Activated naive CD8-positive, alpha-beta T cell treated with anti-CD3 and anti-CD28 coated beads, Interleukin-2, amount 50 U/mL, for 24 hours (primary cell): ENCODE measurements at regions not wholly inside any gene's neighbourhood (a gene's known extent, or its start where the extent isn't known, plus 50 kb on each side); places are given as distances from the start of the nearest gene placed in this dataset.

Source experiments
- ATAC-seq: fragments of 150-1000 bp; cut with Tn5 transposase; one replicate; pipeline ENCODE4 v1.10.0; 2021
- DNase-seq: peaks from one replicate; pipeline ENCODE4 v3.0.0; 2021
- H3K27ac Mint-ChIP-seq: one replicate; pipeline ENCODE4 v1.8.0; 2021; ENCODE audit warnings: mild to moderate bottlenecking, mixed read lengths
- H3K27me3 Mint-ChIP-seq: one replicate; pipeline ENCODE4 v1.8.0; 2021; ENCODE audit warnings: mixed read lengths
- H3K36me3 Mint-ChIP-seq: one replicate; pipeline ENCODE4 v1.8.0; 2021; ENCODE audit warnings: low read depth, mixed read lengths
- H3K4me1 Mint-ChIP-seq: one replicate; pipeline ENCODE4 v1.8.0; 2021; ENCODE audit warnings: mixed read lengths
- H3K4me3 Mint-ChIP-seq: one replicate; pipeline ENCODE4 v1.8.0; 2021; ENCODE audit warnings: mild to moderate bottlenecking, moderate library complexity, mixed read lengths
- H3K9me3 Mint-ChIP-seq: one replicate; pipeline ENCODE4 v1.8.0; 2021; ENCODE audit warnings: mixed read lengths

DNA sequence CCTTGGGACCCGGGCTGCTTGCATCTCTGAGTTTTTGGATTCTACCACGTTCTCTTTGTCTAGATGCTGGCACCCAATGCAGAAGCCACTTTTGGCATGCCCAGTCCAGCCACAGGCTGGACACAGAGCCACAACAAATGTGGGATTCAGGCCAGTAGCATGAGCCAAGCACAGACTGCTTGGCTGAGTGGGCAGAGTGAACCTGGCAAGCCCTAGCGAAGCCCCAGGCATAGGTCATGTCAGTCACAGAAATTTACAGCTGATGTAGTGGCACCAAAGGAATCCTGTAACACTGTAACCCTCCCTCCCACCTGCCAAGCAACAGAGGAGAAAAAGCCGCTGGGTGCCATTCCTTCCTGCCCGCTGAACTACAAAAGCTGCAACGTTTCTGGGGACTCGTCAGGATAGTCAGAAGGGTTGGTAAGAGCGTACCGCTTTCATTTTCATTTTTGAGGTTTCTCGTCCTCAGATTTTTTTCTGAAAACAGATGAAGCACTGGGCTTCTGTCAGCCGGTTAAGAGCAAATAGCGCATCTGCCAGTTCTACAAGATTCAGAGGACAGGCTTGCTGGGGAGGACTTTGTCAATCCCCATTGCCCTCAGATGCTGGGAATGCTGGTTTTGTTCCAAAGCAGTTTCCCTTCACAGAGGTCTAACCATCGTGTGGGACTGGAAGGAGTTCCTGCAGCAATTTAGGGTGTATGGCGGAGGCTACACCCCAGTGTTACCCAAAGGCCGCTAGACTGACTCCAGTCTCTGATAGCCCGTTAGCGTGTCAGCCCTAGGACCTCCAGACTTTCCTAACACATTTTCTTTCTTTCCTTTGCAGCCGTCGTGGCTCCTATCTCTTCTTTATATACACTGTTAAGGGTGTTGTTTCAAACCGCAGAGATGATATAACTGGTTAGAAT, 399.0 kb downstream of the HTR1A start:
- H3K4me1 Mint-ChIP-seq: no peaks in the 10 kb centered on the region
- no peaks in the 10 kb centered on the region for H3K27me3 Mint-ChIP-seq
- H3K4me3 Mint-ChIP-seq: no peak overlapping the region
- no peak overlapping the region for H3K27ac Mint-ChIP-seq
- no peak for DNase-seq
- H3K36me3 Mint-ChIP-seq: no peaks in the 10 kb centered on the region
- no peak for ATAC-seq
- H3K9me3 Mint-ChIP-seq: peaks cover 17% of the 10 kb centered on the region

GRCh38 chr5:63555874-63556273, 406.4 kb downstream of the HTR1A start:
- no peak overlapping the region for H3K27ac Mint-ChIP-seq
- H3K4me1 Mint-ChIP-seq: no peaks in the 10 kb centered on the region
- peaks cover 6% of the 10 kb centered on the region for H3K9me3 Mint-ChIP-seq
- H3K4me3 Mint-ChIP-seq: no peak overlapping the region
- no peaks in the 10 kb centered on the region for H3K36me3 Mint-ChIP-seq
- DNase-seq (no peak), ATAC-seq (no peak)
- H3K27me3 Mint-ChIP-seq: no peaks in the 10 kb centered on the region

DNA sequence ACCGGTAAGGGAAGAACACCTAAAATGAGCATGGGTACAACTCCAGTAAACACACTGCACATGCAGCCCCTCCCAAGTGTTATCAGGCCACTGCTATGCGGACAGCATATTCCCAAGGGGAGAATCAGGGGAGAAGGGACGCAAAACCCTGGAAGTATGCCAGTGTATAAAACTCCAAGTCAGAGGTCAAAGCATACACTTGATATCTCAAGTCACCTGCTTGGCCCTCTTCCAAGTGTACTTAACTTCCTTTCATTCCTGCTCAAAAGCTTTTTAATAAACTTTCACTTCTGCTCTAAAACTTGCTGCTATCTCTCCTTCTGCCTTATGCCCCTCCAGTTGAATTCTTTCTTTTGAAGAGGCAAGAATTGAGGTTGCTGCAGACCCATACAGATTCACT, 408.1 kb downstream of the HTR1A start:
- Mint-ChIP-seq H3K4me3 (no peak overlapping the region), H3K4me1 (no peaks in the 10 kb centered on the region), H3K27me3 (no peaks in the 10 kb centered on the region), H3K9me3 (no peaks in the 10 kb centered on the region), H3K36me3 (no peaks in the 10 kb centered on the region), H3K27ac (no peak overlapping the region)
- ATAC-seq: no peak
- DNase-seq: no peak

- DNase-seq (no peak), ATAC-seq (no peak)
- Mint-ChIP-seq H3K9me3 (no peaks in the 10 kb centered on the region), H3K27ac (no peak overlapping the region), H3K36me3 (no peaks in the 10 kb centered on the region), H3K27me3 (no peaks in the 10 kb centered on the region), H3K4me3 (no peak overlapping the region), H3K4me1 (no peaks in the 10 kb centered on the region)
Measured at GRCh38 chr5:63553073-63553472, 409.2 kb downstream of the HTR1A start.

DNA sequence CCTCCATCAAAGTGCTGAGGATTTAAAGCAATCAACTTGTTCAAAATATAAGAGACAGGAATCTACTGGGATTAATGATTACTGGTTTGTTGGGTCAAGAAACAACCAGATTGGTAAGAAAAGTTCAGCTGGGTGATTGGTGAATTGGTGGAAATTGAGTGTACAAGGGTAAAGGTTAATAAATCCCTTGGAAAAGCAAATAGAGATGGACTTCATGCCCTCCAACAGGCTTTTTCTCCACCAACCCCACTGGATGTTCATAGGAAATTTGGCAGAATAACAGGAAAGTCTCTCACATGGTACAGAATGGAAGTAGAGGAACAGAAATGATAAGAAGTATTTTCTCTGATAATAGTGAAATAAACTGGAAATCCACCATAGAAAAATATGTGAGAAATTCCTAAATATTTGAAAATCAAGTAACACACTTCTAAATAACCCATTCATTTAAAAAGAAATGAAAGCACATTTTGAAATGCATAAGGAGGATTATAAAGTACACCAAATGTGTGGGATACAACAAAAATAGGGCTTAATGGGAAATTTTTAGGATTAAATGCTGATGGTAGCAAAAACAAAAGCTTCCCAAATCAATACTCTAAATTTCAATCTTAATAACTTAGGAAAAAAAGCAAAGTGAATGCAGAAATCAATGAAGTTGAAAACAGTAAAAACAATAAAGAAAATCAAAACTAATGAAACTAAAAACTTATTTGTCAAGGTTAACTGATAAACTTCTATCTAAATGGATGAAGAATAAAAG, 426.2 kb downstream of the HTR1A start:
- Mint-ChIP-seq H3K36me3 (no peaks in the 10 kb centered on the region), H3K27me3 (no peaks in the 10 kb centered on the region), H3K27ac (no peak overlapping the region), H3K9me3 (peaks cover 8% of the 10 kb centered on the region), H3K4me1 (no peaks in the 10 kb centered on the region), H3K4me3 (no peak overlapping the region)
- DNase-seq (no peak), ATAC-seq (no peak)

DNA sequence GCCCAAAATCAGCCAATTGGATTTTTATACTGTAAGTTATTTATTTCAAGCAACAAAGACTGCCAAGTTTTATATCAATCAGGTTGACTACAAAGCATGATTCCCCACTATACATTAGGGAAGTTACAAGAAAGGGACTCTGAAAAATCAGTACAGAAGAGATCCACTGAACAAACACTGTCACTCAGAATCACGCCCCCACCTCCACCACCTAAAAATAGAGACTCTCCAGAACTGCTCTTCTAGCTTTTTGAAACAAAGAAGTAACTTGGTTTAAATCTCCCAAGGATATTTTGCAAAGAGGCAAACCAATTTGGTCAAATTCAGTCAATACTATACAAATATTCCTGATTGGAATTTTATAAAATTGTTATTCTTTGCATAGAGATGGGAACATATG, 438.0 kb downstream of the HTR1A start:
- Mint-ChIP-seq H3K36me3 (no peaks in the 10 kb centered on the region), H3K4me1 (no peaks in the 10 kb centered on the region), H3K9me3 (peaks cover 16% of the 10 kb centered on the region), H3K27me3 (no peaks in the 10 kb centered on the region), H3K4me3 (no peak overlapping the region), H3K27ac (no peak overlapping the region)
- no peak for ATAC-seq
- no peak for DNase-seq

DNA sequence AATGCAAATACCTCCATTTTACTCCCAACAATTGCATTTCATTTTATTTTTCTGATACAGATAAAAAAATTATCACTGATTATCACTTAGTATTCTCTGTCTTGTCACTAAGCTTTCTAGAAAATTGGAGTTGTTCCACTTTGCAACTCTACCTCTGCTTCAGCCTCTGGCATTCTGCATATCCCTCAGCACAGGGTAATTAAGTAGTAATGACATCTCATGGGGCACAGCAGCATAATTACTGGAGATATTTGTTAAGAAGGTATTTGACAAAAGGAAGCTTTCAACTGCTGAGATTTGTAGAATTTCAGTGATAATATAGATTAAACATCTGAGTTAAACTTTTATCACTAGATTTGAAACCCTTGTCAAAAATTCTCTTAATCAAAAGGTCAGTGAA, 446.2 kb downstream of the HTR1A start:
- no peaks in the 10 kb centered on the region for H3K4me1 Mint-ChIP-seq
- H3K4me3 Mint-ChIP-seq: no peak overlapping the region
- H3K27ac Mint-ChIP-seq: no peak overlapping the region
- peaks cover 25% of the 10 kb centered on the region for H3K9me3 Mint-ChIP-seq
- DNase-seq (no peak), ATAC-seq (no peak)
- no peaks in the 10 kb centered on the region for H3K27me3 Mint-ChIP-seq
- H3K36me3 Mint-ChIP-seq: no peaks in the 10 kb centered on the region

DNA sequence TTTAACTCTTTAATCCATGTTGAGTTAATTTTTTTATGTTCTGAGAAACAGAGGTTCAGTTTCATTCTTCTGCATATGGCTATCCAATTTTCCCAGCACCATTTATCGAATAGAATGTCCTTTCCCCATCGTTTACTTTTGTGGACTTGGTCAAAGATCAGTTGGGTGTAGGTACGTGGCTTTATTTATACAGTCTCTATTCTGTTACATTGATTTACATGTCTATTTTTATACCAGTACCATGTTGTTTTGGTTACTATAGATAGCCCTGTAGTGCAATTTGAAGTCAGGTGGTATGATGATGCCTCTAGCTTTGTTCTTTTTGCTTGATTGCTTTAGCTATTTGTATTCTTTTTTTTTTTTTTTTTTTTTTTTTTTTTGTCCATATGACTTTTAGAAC, 462.0 kb downstream of the HTR1A start:
- Mint-ChIP-seq H3K27me3 (no peaks in the 10 kb centered on the region), H3K9me3 (peaks cover 11% of the 10 kb centered on the region), H3K4me1 (no peaks in the 10 kb centered on the region), H3K27ac (no peak overlapping the region), H3K36me3 (no peaks in the 10 kb centered on the region), H3K4me3 (no peak overlapping the region)
- ATAC-seq (no peak), DNase-seq (no peak)

GRCh38 chr5:63495225-63495624, 467.0 kb downstream of the HTR1A start:
- Mint-ChIP-seq H3K4me3 (no peak overlapping the region), H3K9me3 (peaks cover 3% of the 10 kb centered on the region), H3K27me3 (no peaks in the 10 kb centered on the region), H3K36me3 (no peaks in the 10 kb centered on the region), H3K27ac (no peak overlapping the region), H3K4me1 (no peaks in the 10 kb centered on the region)
- DNase-seq (no peak), ATAC-seq (no peak)

- DNase-seq: no peak
Measured at GRCh38 chr5:63483338-63483737, 478.9 kb downstream of the HTR1A start.

DNA sequence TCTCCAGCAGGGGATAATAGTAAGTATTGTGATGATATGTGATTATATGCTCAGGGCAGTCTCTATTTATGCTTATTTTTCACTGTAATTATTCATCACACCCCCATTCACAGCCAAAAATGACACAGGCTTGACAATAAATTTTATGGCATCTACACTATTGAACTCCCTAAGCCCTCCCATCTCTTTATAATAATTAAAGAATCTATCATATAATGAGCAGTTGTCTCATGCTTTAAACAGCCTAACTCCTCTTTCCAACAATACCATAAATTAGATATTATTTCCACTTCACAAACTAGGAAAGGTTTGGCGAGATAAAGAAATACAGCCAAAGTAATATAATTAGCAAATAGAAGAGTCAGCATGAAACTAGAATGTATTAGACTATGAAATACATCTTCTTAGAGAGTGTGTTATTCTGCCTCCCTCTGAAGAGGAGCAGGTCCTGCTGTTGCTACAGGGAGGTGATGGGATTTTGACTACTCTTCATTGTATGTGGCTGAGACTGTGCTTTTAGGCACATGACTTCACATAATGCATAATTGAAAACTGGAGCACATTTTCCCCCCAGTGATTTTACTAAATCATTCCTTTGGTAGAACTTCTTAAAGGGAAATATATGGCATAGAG, 488.8 kb downstream of the HTR1A start:
- no peaks in the 10 kb centered on the region for H3K4me1 Mint-ChIP-seq
- H3K27me3 Mint-ChIP-seq: no peaks in the 10 kb centered on the region
- H3K36me3 Mint-ChIP-seq: no peaks in the 10 kb centered on the region
- no peak for ATAC-seq
- no peak overlapping the region for H3K4me3 Mint-ChIP-seq
- DNase-seq: no peak
- peaks cover 8% of the 10 kb centered on the region for H3K9me3 Mint-ChIP-seq
- no peak overlapping the region for H3K27ac Mint-ChIP-seq

More at GRCh38 chr5:63483338-63483737, 478.9 kb downstream of the HTR1A start:
- ATAC-seq: no peak
- Mint-ChIP-seq H3K36me3 (no peaks in the 10 kb centered on the region), H3K4me3 (no peak overlapping the region), H3K4me1 (no peaks in the 10 kb centered on the region), H3K27ac (no peak overlapping the region), H3K9me3 (peaks cover 16% of the 10 kb centered on the region), H3K27me3 (no peaks in the 10 kb centered on the region)

GRCh38 chr5:63456279-63456678, 506.0 kb downstream of the HTR1A start:
- no peak for DNase-seq
- H3K9me3 Mint-ChIP-seq: peaks cover 4% of the 10 kb centered on the region

GRCh38 chr5:63451188-63451587, 511.1 kb downstream of the HTR1A start:
- no peaks in the 10 kb centered on the region for H3K9me3 Mint-ChIP-seq
- H3K36me3 Mint-ChIP-seq: no peaks in the 10 kb centered on the region
- H3K4me3 Mint-ChIP-seq: no peak overlapping the region
- no peak overlapping the region for H3K27ac Mint-ChIP-seq
- DNase-seq: no peak
- ATAC-seq: no peak
- H3K4me1 Mint-ChIP-seq: no peaks in the 10 kb centered on the region
- no peaks in the 10 kb centered on the region for H3K27me3 Mint-ChIP-seq

More at GRCh38 chr5:63456279-63456678, 506.0 kb downstream of the HTR1A start:
- no peaks in the 10 kb centered on the region for H3K4me1 Mint-ChIP-seq
- no peaks in the 10 kb centered on the region for H3K27me3 Mint-ChIP-seq
- no peak overlapping the region for H3K4me3 Mint-ChIP-seq
- no peak overlapping the region for H3K27ac Mint-ChIP-seq
- ATAC-seq: no peak
- no peaks in the 10 kb centered on the region for H3K36me3 Mint-ChIP-seq

- H3K9me3 Mint-ChIP-seq: peaks cover 9% of the 10 kb centered on the region
- no peak for DNase-seq
- H3K36me3 Mint-ChIP-seq: no peaks in the 10 kb centered on the region
- no peaks in the 10 kb centered on the region for H3K4me1 Mint-ChIP-seq
- no peaks in the 10 kb centered on the region for H3K27me3 Mint-ChIP-seq
- H3K27ac Mint-ChIP-seq: no peak overlapping the region
- no peak for ATAC-seq
- no peak overlapping the region for H3K4me3 Mint-ChIP-seq
Measured at GRCh38 chr5:63439537-63439936, 522.7 kb downstream of the HTR1A start.

DNA sequence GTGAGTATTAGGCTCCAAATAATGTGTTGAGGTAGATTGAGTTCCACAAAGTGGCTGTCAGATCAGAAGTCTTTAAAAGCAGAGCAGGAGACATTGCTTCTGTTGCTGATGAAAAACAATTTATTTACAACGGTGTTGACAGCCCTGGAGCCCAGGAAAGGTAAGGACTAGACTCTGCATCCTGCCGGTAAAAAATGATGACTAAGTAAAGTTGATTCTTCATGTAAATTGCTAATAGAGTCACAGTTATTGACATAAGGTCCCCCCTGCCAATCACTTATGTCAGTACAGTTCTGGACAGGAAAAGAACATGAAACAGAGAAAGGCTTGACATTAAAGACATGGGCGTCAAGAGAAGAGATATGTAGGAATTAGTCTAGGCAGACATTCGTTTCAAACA, 552.5 kb downstream of the HTR1A start:
- ATAC-seq: no peak

More for the DNA sequence above, 552.5 kb downstream of the HTR1A start:
- no peak for DNase-seq
- Mint-ChIP-seq H3K4me3 (no peak overlapping the region), H3K9me3 (no peaks in the 10 kb centered on the region), H3K4me1 (no peaks in the 10 kb centered on the region), H3K27ac (no peak overlapping the region), H3K27me3 (no peaks in the 10 kb centered on the region), H3K36me3 (no peaks in the 10 kb centered on the region)
